IMR-90 (cell line): ENCODE measurements at regions not wholly inside any gene's neighbourhood (a gene's known extent, or its start where the extent isn't known, plus 50 kb on each side); places are given as distances from the start of the nearest gene placed in this dataset.

ENCODE experiments used
- ATAC-seq: fragments of 200-7000 bp; cut with Tn5 transposase; 2 replicates; pipeline ENCODE4 v1.9.1; 2020; ENCODE audit warnings: low read depth, mild to moderate bottlenecking, moderate library complexity
- BruUV-seq: library from RNA; stranded (reverse); fragments of 400-500 nt; replicated peaks from 2 replicates; lab custom pipeline; 2021; lab: Mats Ljungman, UMichigan
- CTCF ChIA-PET: fragments of 300-600 bp; formaldehyde crosslinking; extraction: SDS; loops from one replicate; lab custom pipeline; 2021; ENCODE audit warnings: antibody characterized with exemption; lab: Yijun Ruan, JAX
- POLR2A ChIA-PET: fragments of 300-600 bp; sonication (Branson Sonifier 250); formaldehyde crosslinking; loops from one replicate; lab custom pipeline; 2022; ENCODE audit warnings: antibody characterized with exemption; ENCODE audit not compliant: unreplicated experiment; lab: Charles Lee
- DNase-seq: peaks from one replicate; pipeline ENCODE4 v3.0.0; 2013
- H2AFZ ChIP-seq: replicated peaks from 2 replicates; pipeline ENCODE3; 2013; ENCODE audit warnings: low read length, mild to moderate bottlenecking; ENCODE audit not compliant: poor library complexity
- H2AK5ac ChIP-seq: 2 replicates; pipeline ENCODE4 v1.6.1; 2013; ENCODE audit warnings: low read depth, low read length, inconsistent platforms
- H2AK9ac ChIP-seq: replicated peaks from 2 replicates; pipeline ENCODE3; 2013; ENCODE audit warnings: mild to moderate bottlenecking, low read depth, low read length, moderate library complexity; ENCODE audit not compliant: poor library complexity
- H2BK120ac ChIP-seq: 2 replicates; pipeline ENCODE4 v1.6.1; 2013; ENCODE audit warnings: low read depth, low read length, inconsistent platforms
- H2BK15ac ChIP-seq: 3 replicates; pipeline ENCODE4 v1.6.1; 2013; ENCODE audit warnings: low read depth, low read length, inconsistent platforms
- H2BK20ac ChIP-seq: 2 replicates; pipeline ENCODE4 v1.6.1; 2013; ENCODE audit warnings: low read depth, mild to moderate bottlenecking, inconsistent platforms, low read length, moderate library complexity
- H2BK5ac ChIP-seq: 2 replicates; pipeline ENCODE4 v1.6.1; 2013; ENCODE audit warnings: mild to moderate bottlenecking, low read depth, low read length, inconsistent platforms; ENCODE audit not compliant: poor library complexity, severe bottlenecking
- H3K14ac ChIP-seq: replicated peaks from 2 replicates; pipeline ENCODE4 v1.6.1; 2013; ENCODE audit warnings: low read depth, low read length, inconsistent platforms
- H3K18ac ChIP-seq: 2 replicates; pipeline ENCODE4 v1.6.1; 2013; ENCODE audit warnings: low read depth, low read length, control low read depth
- H3K23ac ChIP-seq: 2 replicates; pipeline ENCODE4 v1.6.1; 2013; ENCODE audit warnings: low read depth, low read length, inconsistent platforms
- H3K27ac ChIP-seq: 2 replicates; pipeline ENCODE4 v1.5.1; 2013; ENCODE audit warnings: mild to moderate bottlenecking, control low read depth, low read length; ENCODE audit not compliant: insufficient read depth
- H3K27me3 ChIP-seq: 2 replicates; pipeline ENCODE4 v1.6.1; 2013; ENCODE audit warnings: low read length; ENCODE audit not compliant: control insufficient read depth, insufficient read depth
- H3K36me3 ChIP-seq: 2 replicates; pipeline ENCODE4 v1.6.1; 2013; ENCODE audit warnings: low read length, mixed read lengths; ENCODE audit not compliant: control insufficient read depth, insufficient read depth
- H3K4ac ChIP-seq: 2 replicates; pipeline ENCODE4 v1.6.1; 2013; ENCODE audit warnings: low read depth, low read length, inconsistent platforms
- H3K4me1 ChIP-seq: 2 replicates; pipeline ENCODE4 v1.6.1; 2013; ENCODE audit warnings: low read length, mixed read lengths; ENCODE audit not compliant: control insufficient read depth, insufficient read depth
- H3K4me2 ChIP-seq: 2 replicates; pipeline ENCODE4 v1.6.1; 2013; ENCODE audit warnings: low read depth, mild to moderate bottlenecking, control low read depth, low read length, moderate library complexity
- H3K4me3 ChIP-seq: 2 replicates; pipeline ENCODE4 v1.5.1; 2013; ENCODE audit warnings: low read depth, mild to moderate bottlenecking, control low read depth, low read length, moderate library complexity; ENCODE audit not compliant: insufficient read depth
- H3K56ac ChIP-seq: 2 replicates; pipeline ENCODE4 v1.6.1; 2013; ENCODE audit warnings: low read length, inconsistent platforms; ENCODE audit not compliant: insufficient read depth; ENCODE audit errors: extremely low read depth
- H3K79me1 ChIP-seq, 2 experiments: 2 replicates each; pipeline ENCODE4 v1.6.1; 2013; ENCODE audit warnings: low read length in 2 of 2, inconsistent platforms in 1 of 2, low read depth in 1 of 2
- H3K9ac ChIP-seq: 2 replicates; pipeline ENCODE4 v1.6.1; 2013; ENCODE audit warnings: low read depth, low read length, control low read depth
- H3K9me1 ChIP-seq: 2 replicates; pipeline ENCODE4 v1.6.1; 2013; ENCODE audit warnings: low read length, inconsistent platforms; ENCODE audit not compliant: insufficient read depth
- H3K9me3 ChIP-seq: 2 replicates; pipeline ENCODE4 v1.6.1; 2013; ENCODE audit warnings: low read length; ENCODE audit not compliant: control insufficient read depth, insufficient read depth
- H4K20me1 ChIP-seq: 2 replicates; pipeline ENCODE4 v1.6.1; 2013; ENCODE audit warnings: low read length, inconsistent platforms; ENCODE audit not compliant: insufficient read depth
- H4K5ac ChIP-seq: 2 replicates; pipeline ENCODE4 v1.6.1; 2013; ENCODE audit warnings: mild to moderate bottlenecking, low read depth, low read length, control low read depth
- H4K8ac ChIP-seq, 2 experiments: 2 replicates each; pipeline ENCODE4 v1.6.1; 2013; ENCODE audit warnings: low read depth in 2 of 2, low read length in 2 of 2, control low read depth in 1 of 2, inconsistent platforms in 1 of 2
- H4K91ac ChIP-seq: 2 replicates; pipeline ENCODE4 v1.6.1; 2013; ENCODE audit warnings: low read depth, low read length, inconsistent platforms; ENCODE audit not compliant: insufficient read depth
- BHLHE40 ChIP-seq: fragments of 150-350 bp; IDR thresholded peaks from 2 replicates; pipeline ENCODE4 v1.6.1; 2016; ENCODE audit warnings: mild to moderate bottlenecking, low read depth, low read length
- CHD1 ChIP-seq: IDR thresholded peaks from 2 replicates; pipeline ENCODE4 v1.6.1; 2012; ENCODE audit warnings: low read depth, low read length, improper control_type of control experiment
- CTCF ChIP-seq: conservative IDR thresholded peaks from 2 replicates; pipeline ENCODE4 v1.5.1; 2012; ENCODE audit warnings: mild to moderate bottlenecking, low read depth, low read length, improper control_type of control experiment
- FOS ChIP-seq: fragments of 150-350 bp; IDR thresholded peaks from 2 replicates; pipeline ENCODE4 v1.6.1; 2016; ENCODE audit warnings: low read depth, low read length
- MAZ ChIP-seq: IDR thresholded peaks from 2 replicates; pipeline ENCODE4 v1.6.1; 2012; ENCODE audit warnings: low read depth, mild to moderate bottlenecking, low read length, improper control_type of control experiment, moderate library complexity, borderline replicate concordance
- NFE2L2 ChIP-seq: fragments of 150-350 bp; IDR thresholded peaks from 2 replicates; pipeline ENCODE4 v1.6.1; 2016; ENCODE audit warnings: low read depth, mild to moderate bottlenecking, low read length
- RFX5 ChIP-seq: IDR thresholded peaks from 2 replicates; pipeline ENCODE4 v1.8.0; 2012; ENCODE audit warnings: low read depth, mild to moderate bottlenecking, low read length, moderate library complexity
- WGBS, 2 experiments: methylation state at CpG; one replicate each; pipeline versions ENCODE4 v1.1.5 to v1.1.7; 2013; ENCODE audit warnings: missing lambda C conversion rate in 2 of 2; ENCODE audit not compliant: insufficient read length in 1 of 2; ENCODE audit errors: extremely low coverage in 2 of 2; 5-methylcytosine and 5-hydroxymethylcytosine counted together
- dilution Hi-C: fragments of 300-500 bp; cut with HindIII; formaldehyde crosslinking; loops from one replicate; pipeline ENCODE4 v1.14.3; 2018; ENCODE audit warnings: low sequenced_read_pairs; ENCODE audit not compliant: unreplicated experiment
- in situ Hi-C: fragments of 300-500 bp; cut with MboI; formaldehyde crosslinking; loops from 3 replicates; pipeline ENCODE4 v1.14.3; 2019; ENCODE audit warnings: low sequenced_read_pairs, inconsistent platforms, mixed read lengths
- intact Hi-C: fragments of 100-400 bp; cut with micrococcal nuclease; formaldehyde crosslinking; loops from 2 replicates; pipeline ENCODE4 v1.10.0; 2022

- H3K14ac ChIP-seq, result no peak overlapping the region
- no peak overlapping the region for H3K4ac ChIP-seq
- no TSS peak for BruUV-seq
- DNase-seq (no peak), ATAC-seq (no peak)
- H2BK120ac ChIP-seq, result no peak overlapping the region
- TF ChIP-seq RFX5 (no peak), CTCF (no peak), CHD1 (no peak), BHLHE40 (no peak), MAZ (no peak), FOS (no peak), NFE2L2 (no peak)
- dilution Hi-C loops, result no loop called here
- no peak overlapping the region for H3K23ac ChIP-seq
- no peaks in the 10 kb centered on the region for H3K36me3 ChIP-seq
- no peaks in the 10 kb centered on the region for H3K79me1 ChIP-seq
- no peak overlapping the region for H2BK5ac ChIP-seq
- intact Hi-C loops, result no loop called here
- no peak overlapping the region for H2AFZ ChIP-seq
- no peak overlapping the region for H2BK20ac ChIP-seq
- H3K4me3 ChIP-seq, result no peak overlapping the region
- H2AK9ac ChIP-seq, result no peak overlapping the region
- no peaks in the 10 kb centered on the region; the same call in 1 of the 2 replicates for H3K27me3 ChIP-seq
- H3K4me2 ChIP-seq, result no peak overlapping the region
- no CpG with 5 or more reads among the region's 3 CpGs for WGBS, 2 experiments
- H3K9ac ChIP-seq, result no peak overlapping the region
- no peaks in the 10 kb centered on the region for H3K9me3 ChIP-seq
- H4K20me1 ChIP-seq, result no peaks in the 10 kb centered on the region
- in situ Hi-C loops, result no loop called here
- no peak overlapping the region for H3K27ac ChIP-seq
- no peak overlapping the region for H3K18ac ChIP-seq
- no peak overlapping the region for H4K91ac ChIP-seq
- CTCF ChIA-PET, result interaction anchor here (0.6 to 1.2 kb wide), 3 partner anchors 31 to 556 kb away, joined by 3 read pairs; no protein-coding TSS in a partner anchor
- no peak overlapping the region for H4K5ac ChIP-seq
- no peak overlapping the region for H3K56ac ChIP-seq
- no peaks in the 10 kb centered on the region; the same call in 1 of the 2 replicates for H3K4me1 ChIP-seq
- no peak overlapping the region for H2BK15ac ChIP-seq
- H3K9me1 ChIP-seq, result no peaks in the 10 kb centered on the region
- H4K8ac ChIP-seq, result no peak overlapping the region
- H2AK5ac ChIP-seq, result no peak overlapping the region
- POLR2A ChIA-PET, result no interaction called here
These were observed 260.5 kb downstream of the PTBP2 start for GRCh38 chr1:96982118-96982517.
